AG04449 (cell line): ENCODE measurements at regions not wholly inside any gene's neighbourhood (a gene's known extent, or its start where the extent isn't known, plus 50 kb on each side); places are given as distances from the start of the nearest gene placed in this dataset.

Experiments used
- CTCF ChIA-PET: fragments of 350-600 bp; formaldehyde crosslinking; extraction: SDS; loops from one replicate; lab custom pipeline; 2021; ENCODE audit warnings: antibody characterized with exemption; lab: Yijun Ruan, JAX
- POLR2A ChIA-PET: fragments of 400-600, 350-600 bp; formaldehyde crosslinking; extraction: SDS; loops from one replicate; lab custom pipeline; 2020; ENCODE audit warnings: antibody characterized with exemption, inconsistent platforms; lab: Yijun Ruan, JAX
- DNase-seq: peaks from one replicate; pipeline ENCODE4 v3.0.0-alpha.2; 2010; ENCODE audit warnings: low read depth, low spot score
- H3K4me3 ChIP-seq: 2 replicates; pipeline ENCODE4 v1.5.1; 2011; ENCODE audit warnings: low read depth, mild to moderate bottlenecking, control low read depth, low read length
- TF ChIP-seq, protein P1 (sequence below): IDR thresholded peaks from one replicate; pipeline ENCODE4 v1.5.1; 2011; ENCODE audit warnings: mild to moderate bottlenecking, moderate library complexity, low read length, control low read depth, inconsistent platforms; ENCODE audit not compliant: insufficient read depth; ENCODE audit errors: missing control alignments

GRCh38 chr22:45093609-45094008 lies 70.1 kb upstream of the NUP50 start:
- H3K4me3 ChIP-seq = no peak overlapping the region
- TF ChIP-seq, protein P1, sequence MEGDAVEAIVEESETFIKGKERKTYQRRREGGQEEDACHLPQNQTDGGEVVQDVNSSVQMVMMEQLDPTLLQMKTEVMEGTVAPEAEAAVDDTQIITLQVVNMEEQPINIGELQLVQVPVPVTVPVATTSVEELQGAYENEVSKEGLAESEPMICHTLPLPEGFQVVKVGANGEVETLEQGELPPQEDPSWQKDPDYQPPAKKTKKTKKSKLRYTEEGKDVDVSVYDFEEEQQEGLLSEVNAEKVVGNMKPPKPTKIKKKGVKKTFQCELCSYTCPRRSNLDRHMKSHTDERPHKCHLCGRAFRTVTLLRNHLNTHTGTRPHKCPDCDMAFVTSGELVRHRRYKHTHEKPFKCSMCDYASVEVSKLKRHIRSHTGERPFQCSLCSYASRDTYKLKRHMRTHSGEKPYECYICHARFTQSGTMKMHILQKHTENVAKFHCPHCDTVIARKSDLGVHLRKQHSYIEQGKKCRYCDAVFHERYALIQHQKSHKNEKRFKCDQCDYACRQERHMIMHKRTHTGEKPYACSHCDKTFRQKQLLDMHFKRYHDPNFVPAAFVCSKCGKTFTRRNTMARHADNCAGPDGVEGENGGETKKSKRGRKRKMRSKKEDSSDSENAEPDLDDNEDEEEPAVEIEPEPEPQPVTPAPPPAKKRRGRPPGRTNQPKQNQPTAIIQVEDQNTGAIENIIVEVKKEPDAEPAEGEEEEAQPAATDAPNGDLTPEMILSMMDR = no peak
- no peak for DNase-seq
- ChIA-PET POLR2A (no interaction called here), CTCF (interaction anchor here (0.6 to 4.4 kb wide), 3 partner anchors 8 to 116 kb away, joined by 4 to 43 read pairs (median 9); no protein-coding TSS in a partner anchor)

DNA sequence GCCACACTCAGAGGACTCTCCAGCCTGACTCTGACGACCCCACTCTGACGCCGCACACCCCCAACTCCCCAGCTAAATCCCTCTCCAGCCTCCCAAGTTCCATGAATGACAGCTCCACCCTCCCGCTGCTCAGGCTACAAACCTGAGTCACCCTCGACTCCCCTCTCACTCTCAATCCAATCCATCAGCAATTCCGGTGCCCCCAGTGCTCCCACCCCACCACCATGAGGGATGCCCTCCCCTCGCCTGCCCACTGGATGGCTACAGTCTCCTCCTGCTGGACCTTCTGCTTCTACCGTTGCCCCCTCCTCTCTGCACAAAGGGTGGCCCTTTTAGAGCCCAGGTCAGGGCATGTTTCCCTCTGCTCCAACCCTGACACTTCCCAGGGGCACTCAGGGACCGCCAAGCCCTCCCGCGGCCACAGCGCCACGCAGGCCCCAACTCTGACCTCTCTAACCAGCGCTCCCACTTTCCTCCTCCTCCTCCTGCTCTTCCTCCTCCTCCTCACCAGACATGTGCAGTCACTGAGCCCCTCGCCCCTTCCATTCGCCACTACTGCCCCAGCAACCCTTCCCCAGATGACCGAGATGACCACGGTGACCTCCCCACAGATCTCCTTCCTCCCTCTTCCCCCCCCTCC lies 69.5 kb upstream of the NUP50 start:
- DNase-seq = no peak
- TF ChIP-seq, protein P1 = no peak
- H3K4me3 ChIP-seq = no peak overlapping the region
- POLR2A ChIA-PET = interaction anchor here (0.6 kb wide), 1 partner anchor 97 kb away, joined by 3 read pairs; no protein-coding TSS in a partner anchor
- CTCF ChIA-PET = interaction anchor here (0.6 to 4.4 kb wide), 11 partner anchors 8 to 277 kb away, joined by 3 to 43 read pairs (median 11); no protein-coding TSS in a partner anchor

GRCh38 chr22:45094825-45095224 lies 68.9 kb upstream of the NUP50 start:
- CTCF ChIA-PET = interaction anchor here (0.7 to 4.4 kb wide), 13 partner anchors 10 to 277 kb away, joined by 3 to 43 read pairs (median 6); no protein-coding TSS in a partner anchor
- H3K4me3 ChIP-seq = no peak overlapping the region
- no peak for DNase-seq
- TF ChIP-seq, protein P1 = no peak
- POLR2A ChIA-PET = interaction anchor here (0.6 kb wide), 1 partner anchor 97 kb away, joined by 3 read pairs; no protein-coding TSS in a partner anchor

GRCh38 chr22:45096256-45096907 lies 67.3 kb upstream of the NUP50 start:
- POLR2A ChIA-PET = no interaction called here

DNA sequence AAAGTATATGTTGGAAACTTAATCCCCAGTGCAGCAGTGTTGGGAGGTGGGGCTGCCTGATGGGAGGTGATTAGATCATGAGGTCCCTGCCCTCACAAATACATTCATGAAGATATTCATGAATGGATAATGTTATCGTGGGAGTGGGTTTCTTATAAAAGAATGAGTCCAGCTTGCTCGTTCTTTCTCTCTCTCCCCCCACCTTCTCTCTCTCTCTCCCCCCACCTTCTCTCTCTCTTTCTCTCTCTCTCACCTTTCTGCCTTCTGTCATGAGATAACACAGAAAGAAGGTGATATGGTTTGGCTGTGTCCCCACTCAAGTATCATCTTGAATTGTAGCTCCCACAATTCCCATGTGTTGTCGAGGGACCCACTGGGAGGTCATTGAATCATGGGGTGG lies 66.7 kb upstream of the NUP50 start:
- ChIA-PET CTCF (interaction anchor here (0.9 to 4.4 kb wide), 21 partner anchors 8 to 399 kb away, joined by 3 to 43 read pairs (median 6); no protein-coding TSS in a partner anchor), POLR2A (no interaction called here)
- TF ChIP-seq, protein P1 = no peak
- DNase-seq = no peak
- H3K4me3 ChIP-seq = no peak overlapping the region

More at GRCh38 chr22:45096256-45096907, 67.3 kb upstream of the NUP50 start:
- CTCF ChIA-PET = interaction anchor here (0.7 to 4.4 kb wide), 34 partner anchors 8 to 399 kb away, joined by 3 to 43 read pairs (median 4); no protein-coding TSS in a partner anchor
- DNase-seq = no peak
- TF ChIP-seq, protein P1 = peak; percentile 84
- no peak overlapping the region for H3K4me3 ChIP-seq

- no peak for DNase-seq
- POLR2A ChIA-PET = no interaction called here
Measured at GRCh38 chr22:45098056-45098455, 65.7 kb upstream of the NUP50 start.

More at GRCh38 chr22:45098056-45098455, 65.7 kb upstream of the NUP50 start:
- H3K4me3 ChIP-seq = no peak overlapping the region
- TF ChIP-seq, protein P1 = no peak
- CTCF ChIA-PET = interaction anchor here (0.9 to 3.0 kb wide), 3 partner anchors 10 to 277 kb away, joined by 3 to 10 read pairs (median 5); no protein-coding TSS in a partner anchor
